ENCODE measurements at regions not wholly inside any gene's neighbourhood (a gene's known extent, or its start where the extent isn't known, plus 50 kb on each side); places are given as distances from the start of the nearest gene placed in this dataset.

DNA sequence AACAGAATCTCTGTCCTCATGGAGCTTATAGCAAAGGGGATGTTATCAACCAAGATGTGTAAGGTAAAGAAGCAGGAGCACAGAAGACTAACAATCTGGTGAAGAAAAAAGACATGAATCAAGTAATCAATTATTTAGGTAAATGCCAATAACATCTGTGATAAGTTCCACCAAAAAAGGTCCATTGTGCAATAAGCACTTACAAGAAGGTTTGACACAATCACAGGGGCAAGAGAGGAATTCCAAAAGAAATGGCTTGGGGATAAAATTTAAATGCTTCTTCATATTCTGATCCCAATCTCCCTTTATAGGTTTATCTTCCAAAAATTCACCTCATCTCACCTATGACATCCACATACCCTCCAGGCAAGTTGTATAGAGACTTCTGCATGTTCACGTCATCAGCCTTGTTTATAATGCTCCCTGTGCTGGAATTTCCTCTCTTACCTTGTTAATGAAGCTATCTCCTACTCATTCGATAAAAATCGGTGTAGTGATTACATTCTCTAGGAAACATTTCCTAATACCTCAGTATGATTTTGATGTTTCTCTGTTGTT, 53.6 kb upstream of the DPT start:
- H3K4me3 ChIP-seq (ENCODE audit: low read length) = no peak overlapping the region
- no peak for TF ChIP-seq ZNF274 (IDR thresholded peaks at IDR 0.05; ENCODE audit: low read depth, low read length)

- H3K4me3 ChIP-seq (ENCODE audit: low read length) = no peak overlapping the region
- TF ChIP-seq ZNF274 (IDR thresholded peaks at IDR 0.05; ENCODE audit: low read depth, low read length) = no peak
Measured at GRCh38 chr1:168783458-168784210, 54.6 kb upstream of the DPT start.

GRCh38 chr1:168786476-168787330, 57.7 kb upstream of the DPT start:
- no peak overlapping the region for H3K4me3 ChIP-seq (ENCODE audit: low read length)

DNA sequence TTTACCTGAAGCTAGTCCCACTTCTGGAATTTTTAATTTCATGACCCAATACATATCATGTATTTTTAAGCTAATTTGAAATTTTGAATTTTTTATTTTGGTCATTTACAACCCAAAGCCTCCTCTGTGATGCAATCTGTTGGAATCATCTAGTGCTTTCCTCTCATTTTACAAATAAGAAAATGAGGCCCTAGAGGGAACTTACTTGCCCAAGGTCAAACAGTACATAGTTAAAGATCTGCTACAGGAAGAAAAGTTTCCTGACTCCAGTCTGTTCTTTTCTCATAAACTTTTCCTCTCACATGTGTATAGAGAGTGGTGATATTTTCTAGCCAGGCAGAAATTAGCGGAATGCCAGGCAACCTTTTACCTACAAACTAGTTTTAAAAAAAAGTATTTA, 59.3 kb upstream of the DPT start:
- no peak overlapping the region for H3K4me3 ChIP-seq (ENCODE audit: low read length)
- TF ChIP-seq ZNF274 (IDR thresholded peaks at IDR 0.05; ENCODE audit: low read depth, low read length) = no peak

More at GRCh38 chr1:168786476-168787330, 57.7 kb upstream of the DPT start:
- TF ChIP-seq ZNF274 (IDR thresholded peaks at IDR 0.05; ENCODE audit: low read depth, low read length) = no peak

DNA sequence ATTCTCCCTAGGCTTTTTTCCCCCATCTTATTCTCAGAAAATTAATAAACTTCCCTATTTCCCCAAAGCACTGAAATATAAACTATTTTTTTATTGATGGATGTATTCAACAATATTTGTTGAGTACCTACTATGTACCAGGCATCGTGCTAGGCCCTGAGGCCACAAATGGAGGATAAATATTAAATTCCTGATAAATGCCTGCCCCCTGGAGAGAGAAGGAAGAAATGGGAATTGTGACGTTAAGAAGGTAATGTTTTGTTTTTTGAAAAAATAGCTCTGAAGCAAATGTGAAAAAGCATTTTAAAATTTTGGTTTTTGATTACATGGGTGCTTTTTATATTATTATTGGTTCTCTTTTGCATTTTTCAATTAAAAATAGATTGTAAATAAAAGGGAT, 60.5 kb upstream of the DPT start:
- no peak for TF ChIP-seq ZNF274 (IDR thresholded peaks at IDR 0.05; ENCODE audit: low read depth, low read length)
- H3K4me3 ChIP-seq (ENCODE audit: low read length) = no peak overlapping the region

GRCh38 chr1:168792142-168792541, 63.1 kb upstream of the DPT start:
- no peak overlapping the region for H3K4me3 ChIP-seq (ENCODE audit: low read length)
- no peak for TF ChIP-seq ZNF274 (IDR thresholded peaks at IDR 0.05; ENCODE audit: low read depth, low read length)

- TF ChIP-seq ZNF274 (IDR thresholded peaks at IDR 0.05; ENCODE audit: low read depth, low read length) = no peak
- H3K4me3 ChIP-seq (ENCODE audit: low read length) = no peak overlapping the region
Measured at GRCh38 chr1:168792592-168793125, 63.7 kb upstream of the DPT start.

DNA sequence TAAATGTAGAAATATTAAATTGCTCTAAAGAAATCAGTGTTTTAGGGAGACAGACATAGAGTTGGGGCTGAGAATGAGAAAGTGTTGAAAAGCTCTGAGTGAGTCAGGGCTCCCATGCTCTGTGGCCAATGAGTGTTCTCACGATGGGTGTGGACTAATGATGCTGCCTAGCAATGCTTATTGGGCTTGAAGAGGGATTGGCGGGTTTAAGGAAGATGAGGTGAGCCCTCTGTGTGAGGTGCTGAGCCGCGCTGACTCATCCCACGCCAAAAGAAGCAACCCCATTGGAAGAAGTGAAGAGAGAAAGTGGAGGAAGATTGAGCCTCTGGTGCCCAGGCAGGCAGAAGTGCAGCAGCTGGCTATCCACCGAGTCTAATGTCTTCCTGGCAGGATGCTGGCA, 65.1 kb upstream of the DPT start:
- TF ChIP-seq ZNF274 (IDR thresholded peaks at IDR 0.05; ENCODE audit: low read depth, low read length) = no peak
- no peak overlapping the region for H3K4me3 ChIP-seq (ENCODE audit: low read length)

DNA sequence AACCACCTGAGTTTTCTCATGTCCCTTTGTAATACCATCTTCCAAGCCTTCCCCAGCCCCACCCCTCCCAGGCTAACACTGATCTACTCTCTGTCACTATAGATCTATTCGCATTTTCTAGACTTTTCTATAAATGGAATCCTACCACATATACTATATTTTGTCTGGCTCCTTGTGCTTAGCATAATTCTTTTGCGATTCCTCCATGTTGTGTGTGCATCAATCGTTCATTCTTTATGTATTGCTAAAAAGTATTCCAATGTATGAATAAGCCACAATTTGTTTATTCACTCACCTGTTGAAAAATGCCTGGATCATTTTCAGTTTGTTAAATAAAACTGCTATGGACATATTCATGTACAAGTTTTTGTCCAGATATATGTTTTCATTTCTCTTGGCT, 66.7 kb upstream of the DPT start:
- TF ChIP-seq ZNF274 (IDR thresholded peaks at IDR 0.05; ENCODE audit: low read depth, low read length) = no peak
- H3K4me3 ChIP-seq (ENCODE audit: low read length) = no peak overlapping the region

- no peak overlapping the region for H3K4me3 ChIP-seq (ENCODE audit: low read length)
- TF ChIP-seq ZNF274 (IDR thresholded peaks at IDR 0.05; ENCODE audit: low read depth, low read length) = no peak
Measured at GRCh38 chr1:168799927-168800605, 71.1 kb upstream of the DPT start.

DNA sequence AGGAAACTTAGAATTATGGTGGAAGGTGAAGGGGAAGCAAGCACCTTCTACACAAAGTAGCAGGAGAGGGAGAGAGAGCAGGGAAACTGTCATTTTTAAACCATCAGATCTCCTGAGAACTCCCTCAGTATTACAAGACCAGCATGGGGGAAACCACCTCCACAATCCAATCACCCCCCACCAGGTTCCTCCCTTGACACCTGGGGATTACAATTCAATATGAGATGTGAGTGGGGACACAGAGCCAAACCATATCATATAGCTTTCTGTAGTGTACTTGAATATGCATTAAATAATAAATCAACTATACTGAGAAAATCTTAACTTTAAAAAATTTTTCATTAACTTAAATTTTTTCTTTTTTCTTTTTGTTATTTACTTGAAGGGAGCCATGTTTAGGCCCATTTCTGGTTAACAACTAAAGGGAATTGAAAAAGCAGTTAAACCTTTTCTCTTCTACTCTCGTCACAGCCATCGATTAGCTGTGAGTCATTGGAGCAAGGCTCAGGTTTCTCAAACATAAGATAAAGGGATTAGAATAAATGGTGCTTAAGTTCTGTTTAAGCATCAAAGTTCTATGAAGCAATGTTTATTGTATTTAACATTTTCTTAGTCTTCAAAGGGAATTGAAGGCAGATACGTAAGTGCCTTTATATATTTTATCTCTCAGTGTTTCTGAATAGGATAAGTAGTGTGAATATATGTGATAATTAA, 72.2 kb upstream of the DPT start:
- TF ChIP-seq ZNF274 (IDR thresholded peaks at IDR 0.05; ENCODE audit: low read depth, low read length) = no peak
- H3K4me3 ChIP-seq (ENCODE audit: low read length) = no peak overlapping the region

DNA sequence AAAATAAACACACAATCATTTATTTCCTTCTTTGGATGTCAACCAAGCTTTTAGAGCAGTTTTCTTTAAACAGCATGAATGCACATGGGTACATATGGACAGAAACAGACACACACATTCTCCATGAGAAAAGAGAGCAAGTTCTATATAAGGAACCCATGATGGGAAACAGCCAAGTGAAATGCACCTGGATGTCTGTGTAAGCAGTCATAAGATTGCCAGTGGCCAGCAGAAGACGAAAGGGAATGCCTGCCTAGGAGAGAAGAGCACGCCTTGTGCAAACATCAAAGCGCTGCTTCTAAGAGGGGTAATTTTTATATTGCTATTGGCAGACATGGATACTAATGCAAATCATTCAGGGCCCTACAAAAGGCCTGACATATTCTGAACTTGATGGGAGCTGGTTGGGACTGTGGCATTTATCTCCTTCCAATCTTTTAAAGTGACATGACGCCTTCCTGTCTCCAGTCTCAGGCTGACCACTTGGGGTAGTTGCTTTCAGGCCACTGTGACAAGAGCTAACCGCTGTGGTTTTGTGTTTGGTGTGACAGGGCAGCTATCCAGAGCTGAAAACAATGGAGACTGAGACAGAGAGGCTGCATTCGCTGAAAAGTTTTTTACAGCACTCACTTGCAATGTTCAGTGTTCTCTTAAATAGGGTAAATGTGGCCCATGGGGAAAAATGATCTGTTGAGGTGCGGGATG, 75.0 kb upstream of the DPT start:
- H3K4me3 ChIP-seq (ENCODE audit: low read length) = no peak overlapping the region
- TF ChIP-seq ZNF274 (IDR thresholded peaks at IDR 0.05; ENCODE audit: low read depth, low read length) = no peak

GRCh38 chr1:168806952-168807351, 77.9 kb upstream of the DPT start:
- no peak overlapping the region for H3K4me3 ChIP-seq (ENCODE audit: low read length)
- no peak for TF ChIP-seq ZNF274 (IDR thresholded peaks at IDR 0.05; ENCODE audit: low read depth, low read length)
